ENCODE measurements at regions not wholly inside any gene's neighbourhood (a gene's known extent, or its start where the extent isn't known, plus 50 kb on each side); places are given as distances from the start of the nearest gene placed in this dataset.

- no peak overlapping the region for H3K4me3 ChIP-seq (ENCODE audit: low read depth, low read length)
- no peaks in the 10 kb centered on the region for H3K9me3 ChIP-seq (ENCODE audit: control insufficient read depth, insufficient read depth, low read depth, low read length)
- TF ChIP-seq ZNF416 (tag by site-specific recombination; IDR thresholded peaks at IDR 0.05), result no peak
- no peak for TF ChIP-seq ZFP41 (tag by site-specific recombination; IDR thresholded peaks at IDR 0.05; ENCODE audit: borderline replicate concordance)
- no peak for TF ChIP-seq ZNF555 (tag by site-specific recombination; conservative IDR thresholded peaks at IDR 0.05)
- no peak for TF ChIP-seq ZNF2 (tag by site-specific recombination; IDR thresholded peaks at IDR 0.05)
- TF ChIP-seq ZNF354C (tag by site-specific recombination; IDR thresholded peaks at IDR 0.05; ENCODE audit: borderline replicate concordance, low read depth), result no peak
- no peak for TF ChIP-seq ZNF426 (tag by site-specific recombination; IDR thresholded peaks at IDR 0.05)
- TF ChIP-seq ZNF561 (tag by site-specific recombination; IDR thresholded peaks at IDR 0.05; ENCODE audit: borderline replicate concordance), result no peak
- TF ChIP-seq REPIN1 (tag by site-specific recombination; IDR thresholded peaks at IDR 0.05; ENCODE audit: low read depth), result no peak
- TF ChIP-seq ZNF473 (tag by site-specific recombination; IDR thresholded peaks at IDR 0.05), result no peak
- no peak for TF ChIP-seq ZFP69B (tag by site-specific recombination; IDR thresholded peaks at IDR 0.05)
- no peaks in the 10 kb centered on the region for H3K36me3 ChIP-seq (ENCODE audit: control insufficient read depth in 2 of 2, insufficient read depth in 1 of 2, low read length in 2 of 2)
- CTCF ChIA-PET, result no interaction called here
- POLR2A ChIA-PET, result no interaction called here
- no peaks in the 10 kb centered on the region for H3K4me1 ChIP-seq (ENCODE audit: control insufficient read depth, insufficient read depth, low read length)
- H3K27ac ChIP-seq (ENCODE audit: extremely low read depth, low read depth, low read length), result no peak overlapping the region
Measured at GRCh38 chr7:20535541-20535940, 79.9 kb upstream of the ABCB5 start.

- Histone ChIP-seq H3K9me3 (ENCODE audit: control insufficient read depth, insufficient read depth, low read depth, low read length) (no peaks in the 10 kb centered on the region), H3K36me3 (ENCODE audit: control insufficient read depth in 2 of 2, insufficient read depth in 1 of 2, low read length in 2 of 2) (no peaks in the 10 kb centered on the region), H3K4me1 (ENCODE audit: control insufficient read depth, insufficient read depth, low read length) (no peaks in the 10 kb centered on the region), H3K27ac (ENCODE audit: extremely low read depth, low read depth, low read length) (no peak overlapping the region), H3K4me3 (ENCODE audit: low read depth, low read length) (no peak overlapping the region)
- ChIA-PET POLR2A (no interaction called here), CTCF (interaction anchor here (0.6 to 1.0 kb wide), 3 partner anchors 9 to 18 kb away, joined by 3 to 7 read pairs (median 4); no protein-coding TSS in a partner anchor)
- TF ChIP-seq ZNF416 (tag by site-specific recombination; IDR thresholded peaks at IDR 0.05) (no peak), ZNF626 (tag by site-specific recombination; IDR thresholded peaks at IDR 0.05) (no peak), SETDB1 (IDR thresholded peaks at IDR 0.05; ENCODE audit: insufficient read length, low read length) (no peak), KLF16 (tag by site-specific recombination; IDR thresholded peaks at IDR 0.05) (no peak), ZBTB20 (tag by site-specific recombination; IDR thresholded peaks at IDR 0.05) (no peak), ZBTB17 (tag by site-specific recombination; IDR thresholded peaks at IDR 0.05) (no peak), HOXD13 (CRISPR knock-in tag; IDR thresholded peaks at IDR 0.05; ENCODE audit: borderline replicate concordance) (no peak), WT1 (tag by site-specific recombination; IDR thresholded peaks at IDR 0.05) (no peak), MZF1 (tag by site-specific recombination; IDR thresholded peaks at IDR 0.05; ENCODE audit: borderline replicate concordance) (no peak), GLI2 (tag by site-specific recombination; IDR thresholded peaks at IDR 0.05; ENCODE audit: borderline replicate concordance, low read depth) (no peak)
- TF ChIP-seq, protein P1, sequence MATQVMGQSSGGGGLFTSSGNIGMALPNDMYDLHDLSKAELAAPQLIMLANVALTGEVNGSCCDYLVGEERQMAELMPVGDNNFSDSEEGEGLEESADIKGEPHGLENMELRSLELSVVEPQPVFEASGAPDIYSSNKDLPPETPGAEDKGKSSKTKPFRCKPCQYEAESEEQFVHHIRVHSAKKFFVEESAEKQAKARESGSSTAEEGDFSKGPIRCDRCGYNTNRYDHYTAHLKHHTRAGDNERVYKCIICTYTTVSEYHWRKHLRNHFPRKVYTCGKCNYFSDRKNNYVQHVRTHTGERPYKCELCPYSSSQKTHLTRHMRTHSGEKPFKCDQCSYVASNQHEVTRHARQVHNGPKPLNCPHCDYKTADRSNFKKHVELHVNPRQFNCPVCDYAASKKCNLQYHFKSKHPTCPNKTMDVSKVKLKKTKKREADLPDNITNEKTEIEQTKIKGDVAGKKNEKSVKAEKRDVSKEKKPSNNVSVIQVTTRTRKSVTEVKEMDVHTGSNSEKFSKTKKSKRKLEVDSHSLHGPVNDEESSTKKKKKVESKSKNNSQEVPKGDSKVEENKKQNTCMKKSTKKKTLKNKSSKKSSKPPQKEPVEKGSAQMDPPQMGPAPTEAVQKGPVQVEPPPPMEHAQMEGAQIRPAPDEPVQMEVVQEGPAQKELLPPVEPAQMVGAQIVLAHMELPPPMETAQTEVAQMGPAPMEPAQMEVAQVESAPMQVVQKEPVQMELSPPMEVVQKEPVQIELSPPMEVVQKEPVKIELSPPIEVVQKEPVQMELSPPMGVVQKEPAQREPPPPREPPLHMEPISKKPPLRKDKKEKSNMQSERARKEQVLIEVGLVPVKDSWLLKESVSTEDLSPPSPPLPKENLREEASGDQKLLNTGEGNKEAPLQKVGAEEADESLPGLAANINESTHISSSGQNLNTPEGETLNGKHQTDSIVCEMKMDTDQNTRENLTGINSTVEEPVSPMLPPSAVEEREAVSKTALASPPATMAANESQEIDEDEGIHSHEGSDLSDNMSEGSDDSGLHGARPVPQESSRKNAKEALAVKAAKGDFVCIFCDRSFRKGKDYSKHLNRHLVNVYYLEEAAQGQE (tag by site-specific recombination; IDR thresholded peaks at IDR 0.05), result no peak
Measured at GRCh38 chr7:20539201-20539600, 76.3 kb upstream of the ABCB5 start.
